ENCODE measurements at regions not wholly inside any gene's neighbourhood (a gene's known extent, or its start where the extent isn't known, plus 50 kb on each side); places are given as distances from the start of the nearest gene placed in this dataset.

- TF ChIP-seq CTCF (IDR thresholded peaks at IDR 0.05) = no peak
- no peak for TF ChIP-seq EP300 (IDR thresholded peaks at IDR 0.05; ENCODE audit: low read depth)
These were observed 98.2 kb downstream of the BTG1 start for GRCh38 chr12:92047393-92047826.
